Medulla oblongata (tissue), 1 donor: ENCODE measurements at regions not wholly inside any gene's neighbourhood (a gene's known extent, or its start where the extent isn't known, plus 50 kb on each side); places are given as distances from the start of the nearest gene placed in this dataset.
"Not testable (repeated sequence)": the region's sequence is repeated elsewhere in the genome, so short reads cannot be mapped to it uniquely, and the experiment has no call there.

Experiments used
- DNase-seq: peaks from one replicate; pipeline ENCODE4 v3.0.0-alpha.2; 2015; ENCODE audit errors: extremely low spot score

GRCh38 chr10:20399772-20400171 is 497.3 kb downstream of the NEBL start:
- no peak for DNase-seq

- no peak for DNase-seq
These were observed 500.4 kb downstream of the NEBL start for GRCh38 chr10:20396701-20397100.

- no peak for DNase-seq
These were observed 500.9 kb downstream of the NEBL start for GRCh38 chr10:20396205-20396604.

- no peak for DNase-seq
These were observed 505.5 kb downstream of the NEBL start for GRCh38 chr10:20391629-20392028.

GRCh38 chr10:20381761-20382160 is 515.4 kb downstream of the NEBL start:
- DNase-seq = no peak

GRCh38 chr10:20380401-20380800 is 516.7 kb downstream of the NEBL start:
- DNase-seq = no peak

- DNase-seq = no peak
These were observed 524.4 kb downstream of the NEBL start for GRCh38 chr10:20372748-20373147.

GRCh38 chr10:20370977-20371533 is 526.1 kb downstream of the NEBL start:
- DNase-seq = not testable (repeated sequence)

- DNase-seq = no peak
These were observed 527.0 kb downstream of the NEBL start for GRCh38 chr10:20369863-20370736.

- peak; percentile 4 for DNase-seq
These were observed 533.4 kb downstream of the NEBL start for GRCh38 chr10:20363684-20364083.

- no peak for DNase-seq
These were observed 539.7 kb downstream of the PLXDC2 start for GRCh38 chr10:20355915-20356314.

- DNase-seq = no peak
These were observed 538.8 kb downstream of the PLXDC2 start for GRCh38 chr10:20355011-20355410.

GRCh38 chr10:20354166-20354565 is 537.9 kb downstream of the PLXDC2 start:
- no peak for DNase-seq

GRCh38 chr10:20350509-20350908 is 534.3 kb downstream of the PLXDC2 start:
- DNase-seq = no peak

GRCh38 chr10:20343036-20343435 is 526.8 kb downstream of the PLXDC2 start:
- DNase-seq = peak; percentile 6
